Progenitor cell of endocrine pancreas (in vitro differentiated cells): ENCODE measurements at regions not wholly inside any gene's neighbourhood (a gene's known extent, or its start where the extent isn't known, plus 50 kb on each side); places are given as distances from the start of the nearest gene placed in this dataset.

Experiments used
- DNase-seq: peaks from one replicate; pipeline ENCODE4 v3.0.0; 2021; ENCODE audit warnings: low spot score; ENCODE audit not compliant: unreplicated experiment
- H3K27ac Mint-ChIP-seq: 2 replicates; pipeline ENCODE4 v1.8.0; 2021; ENCODE audit warnings: mild to moderate bottlenecking, moderate library complexity, mixed read lengths
- H3K27me3 Mint-ChIP-seq: 2 replicates; pipeline ENCODE4 v1.8.0; 2021; ENCODE audit warnings: mixed read lengths
- H3K36me3 Mint-ChIP-seq: 2 replicates; pipeline ENCODE4 v1.8.0; 2022; ENCODE audit warnings: mixed read lengths; ENCODE audit not compliant: insufficient read depth
- H3K4me1 Mint-ChIP-seq: 2 replicates; pipeline ENCODE4 v1.8.0; 2021; ENCODE audit warnings: low read depth, mixed read lengths
- H3K4me3 Mint-ChIP-seq: 2 replicates; pipeline ENCODE4 v1.8.0; 2021; ENCODE audit warnings: low read depth, mild to moderate bottlenecking, moderate library complexity, mixed read lengths
- H3K9me3 Mint-ChIP-seq: 2 replicates; pipeline ENCODE4 v1.8.0; 2021; ENCODE audit warnings: low read depth, mixed read lengths
- CTCF ChIP-seq: fragments of 200-600 bp; sonication (generic); IDR thresholded peaks from one replicate; pipeline ENCODE4 v1.5.0; 2021; ENCODE audit warnings: antibody characterized with exemption, mild to moderate bottlenecking; ENCODE audit not compliant: unreplicated experiment

- no peak overlapping the region for H3K4me3 Mint-ChIP-seq
- H3K4me1 Mint-ChIP-seq = no peaks in the 10 kb centered on the region
- no peaks in the 10 kb centered on the region for H3K27me3 Mint-ChIP-seq
- TF ChIP-seq CTCF = no peak
- H3K9me3 Mint-ChIP-seq = no peaks in the 10 kb centered on the region
- H3K27ac Mint-ChIP-seq = no peak overlapping the region
- DNase-seq = no peak
- H3K36me3 Mint-ChIP-seq = peaks cover 2% of the 10 kb centered on the region
Measured at GRCh38 chr4:123125477-123125876, 203.1 kb upstream of the NUDT6 start.

GRCh38 chr4:123127218-123127617 is 204.8 kb upstream of the NUDT6 start:
- no peaks in the 10 kb centered on the region for H3K4me1 Mint-ChIP-seq
- no peak overlapping the region for H3K4me3 Mint-ChIP-seq
- no peak for DNase-seq
- H3K27ac Mint-ChIP-seq = no peak overlapping the region
- peaks cover 2% of the 10 kb centered on the region for H3K36me3 Mint-ChIP-seq
- TF ChIP-seq CTCF = peak; percentile 39
- H3K27me3 Mint-ChIP-seq = no peaks in the 10 kb centered on the region
- H3K9me3 Mint-ChIP-seq = no peaks in the 10 kb centered on the region

GRCh38 chr4:123127875-123128274 is 205.5 kb upstream of the NUDT6 start:
- Mint-ChIP-seq H3K4me3 (no peak overlapping the region), H3K9me3 (no peaks in the 10 kb centered on the region), H3K36me3 (peaks cover 2% of the 10 kb centered on the region), H3K4me1 (no peaks in the 10 kb centered on the region), H3K27me3 (no peaks in the 10 kb centered on the region), H3K27ac (no peak overlapping the region)
- TF ChIP-seq CTCF = no peak
- DNase-seq = no peak

GRCh38 chr4:123133397-123134050 is 211.1 kb upstream of the NUDT6 start:
- Mint-ChIP-seq H3K9me3 (no peaks in the 10 kb centered on the region), H3K4me1 (no peaks in the 10 kb centered on the region), H3K36me3 (peaks cover 3% of the 10 kb centered on the region), H3K27ac (no peak overlapping the region), H3K4me3 (no peak overlapping the region), H3K27me3 (no peaks in the 10 kb centered on the region)
- no peak for TF ChIP-seq CTCF
- no peak for DNase-seq

GRCh38 chr4:123144616-123145015 is 222.2 kb upstream of the NUDT6 start:
- no peaks in the 10 kb centered on the region for H3K9me3 Mint-ChIP-seq
- H3K36me3 Mint-ChIP-seq = no peaks in the 10 kb centered on the region
- peaks cover 3% of the 10 kb centered on the region for H3K4me1 Mint-ChIP-seq
- H3K4me3 Mint-ChIP-seq = no peak overlapping the region
- no peaks in the 10 kb centered on the region for H3K27me3 Mint-ChIP-seq
- TF ChIP-seq CTCF = no peak
- no peak overlapping the region for H3K27ac Mint-ChIP-seq
- no peak for DNase-seq
